Fibroblast of mammary gland (primary cell): ENCODE measurements at regions not wholly inside any gene's neighbourhood (a gene's known extent, or its start where the extent isn't known, plus 50 kb on each side); places are given as distances from the start of the nearest gene placed in this dataset.

Source experiments
- DNase-seq: peaks from one replicate; pipeline ENCODE4 v3.0.0-alpha.2; 2010; ENCODE audit warnings: low read depth
- H3K4me3 ChIP-seq: 2 replicates; pipeline ENCODE4 v1.5.1; 2011; ENCODE audit warnings: low read depth, mild to moderate bottlenecking, low read length, moderate library complexity; ENCODE audit not compliant: control insufficient read depth
- TF ChIP-seq, protein P1 (sequence below): conservative IDR thresholded peaks from 2 replicates; pipeline ENCODE4 v1.5.1; 2011; ENCODE audit warnings: low read depth, low read length, inconsistent platforms; ENCODE audit not compliant: control insufficient read depth, insufficient read depth

DNA sequence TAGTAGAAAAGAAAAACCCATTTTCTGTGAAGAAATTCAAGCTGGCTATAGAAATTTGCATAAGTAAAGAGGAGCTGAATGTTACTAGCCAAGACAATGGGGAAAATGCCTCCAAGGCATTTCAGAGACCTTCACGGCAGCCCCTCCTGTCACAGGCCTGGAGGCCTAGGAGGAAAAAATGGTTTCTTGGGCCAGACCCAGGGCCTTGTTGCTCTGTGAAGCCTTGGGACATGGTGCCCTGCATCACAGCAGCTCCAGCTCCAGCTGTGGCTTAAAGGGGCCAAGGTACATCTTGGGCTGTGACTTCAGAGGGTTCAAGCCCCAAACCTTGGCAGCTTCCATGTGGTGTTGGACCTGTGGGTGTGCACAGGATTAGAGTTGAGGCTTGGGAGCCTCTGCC lies 130.0 kb upstream of the DMRTA1 start:
- TF ChIP-seq, protein P1, sequence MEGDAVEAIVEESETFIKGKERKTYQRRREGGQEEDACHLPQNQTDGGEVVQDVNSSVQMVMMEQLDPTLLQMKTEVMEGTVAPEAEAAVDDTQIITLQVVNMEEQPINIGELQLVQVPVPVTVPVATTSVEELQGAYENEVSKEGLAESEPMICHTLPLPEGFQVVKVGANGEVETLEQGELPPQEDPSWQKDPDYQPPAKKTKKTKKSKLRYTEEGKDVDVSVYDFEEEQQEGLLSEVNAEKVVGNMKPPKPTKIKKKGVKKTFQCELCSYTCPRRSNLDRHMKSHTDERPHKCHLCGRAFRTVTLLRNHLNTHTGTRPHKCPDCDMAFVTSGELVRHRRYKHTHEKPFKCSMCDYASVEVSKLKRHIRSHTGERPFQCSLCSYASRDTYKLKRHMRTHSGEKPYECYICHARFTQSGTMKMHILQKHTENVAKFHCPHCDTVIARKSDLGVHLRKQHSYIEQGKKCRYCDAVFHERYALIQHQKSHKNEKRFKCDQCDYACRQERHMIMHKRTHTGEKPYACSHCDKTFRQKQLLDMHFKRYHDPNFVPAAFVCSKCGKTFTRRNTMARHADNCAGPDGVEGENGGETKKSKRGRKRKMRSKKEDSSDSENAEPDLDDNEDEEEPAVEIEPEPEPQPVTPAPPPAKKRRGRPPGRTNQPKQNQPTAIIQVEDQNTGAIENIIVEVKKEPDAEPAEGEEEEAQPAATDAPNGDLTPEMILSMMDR = no peak
- no peak for DNase-seq
- H3K4me3 ChIP-seq = no peak overlapping the region

DNA sequence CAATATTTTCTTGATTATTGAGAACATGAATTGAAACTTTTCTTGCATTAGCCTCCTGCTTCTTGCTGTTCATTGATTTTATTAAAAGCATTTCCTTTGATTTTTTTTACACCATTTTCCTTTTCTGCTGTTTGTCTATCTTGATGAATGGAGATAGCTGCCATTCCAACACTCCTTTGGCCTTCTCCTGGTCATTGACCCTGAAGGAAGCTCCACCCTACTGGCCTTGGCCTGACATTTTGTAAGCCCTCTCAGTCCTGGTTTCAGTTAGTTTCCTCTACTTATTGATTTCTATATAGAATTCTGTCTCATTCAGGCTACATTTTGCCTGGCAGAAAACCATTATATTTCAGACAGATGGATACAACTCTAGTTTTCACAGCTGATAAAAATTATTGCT lies 115.1 kb upstream of the DMRTA1 start:
- TF ChIP-seq, protein P1 = no peak
- no peak overlapping the region for H3K4me3 ChIP-seq
- no peak for DNase-seq

DNA sequence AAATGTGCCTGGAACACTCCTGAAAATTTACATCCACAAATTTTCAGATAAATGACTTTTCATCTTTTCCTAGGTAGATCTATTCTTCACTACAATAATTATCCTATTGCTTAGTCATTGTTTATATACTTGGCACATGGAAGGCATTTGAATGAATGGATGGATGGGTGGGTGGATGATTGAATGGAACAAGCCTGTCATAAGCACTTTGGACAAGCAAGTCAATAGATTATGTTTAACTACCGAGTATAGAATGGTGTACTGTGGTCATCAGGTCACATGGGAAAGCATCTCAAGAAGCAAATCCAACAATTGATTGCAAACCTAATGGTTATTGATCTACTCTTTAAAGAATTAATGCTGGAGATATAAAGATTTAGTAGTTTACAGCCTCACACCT lies 114.4 kb upstream of the DMRTA1 start:
- DNase-seq = no peak
- no peak overlapping the region for H3K4me3 ChIP-seq
- TF ChIP-seq, protein P1 = no peak

DNA sequence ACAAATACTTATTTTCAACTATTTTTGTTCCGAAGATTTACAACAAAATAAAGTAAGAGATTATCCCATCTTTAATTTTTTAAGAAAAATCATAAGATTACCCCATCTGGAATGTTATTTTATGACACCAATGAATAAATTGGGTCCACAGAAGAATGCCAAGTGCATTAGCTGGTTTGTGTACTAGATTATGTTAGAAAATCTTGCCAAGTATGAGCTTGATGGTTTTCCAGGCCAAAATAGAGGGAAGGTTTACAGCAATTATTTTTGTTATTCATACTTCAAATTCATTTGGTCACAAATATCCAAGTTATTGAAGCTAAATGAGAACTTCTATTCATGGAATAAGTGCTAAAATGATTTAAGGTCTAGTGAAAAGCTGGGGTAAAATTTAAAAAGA lies 109.4 kb upstream of the DMRTA1 start:
- H3K4me3 ChIP-seq = no peak overlapping the region
- DNase-seq = no peak
- TF ChIP-seq, protein P1 = no peak

DNA sequence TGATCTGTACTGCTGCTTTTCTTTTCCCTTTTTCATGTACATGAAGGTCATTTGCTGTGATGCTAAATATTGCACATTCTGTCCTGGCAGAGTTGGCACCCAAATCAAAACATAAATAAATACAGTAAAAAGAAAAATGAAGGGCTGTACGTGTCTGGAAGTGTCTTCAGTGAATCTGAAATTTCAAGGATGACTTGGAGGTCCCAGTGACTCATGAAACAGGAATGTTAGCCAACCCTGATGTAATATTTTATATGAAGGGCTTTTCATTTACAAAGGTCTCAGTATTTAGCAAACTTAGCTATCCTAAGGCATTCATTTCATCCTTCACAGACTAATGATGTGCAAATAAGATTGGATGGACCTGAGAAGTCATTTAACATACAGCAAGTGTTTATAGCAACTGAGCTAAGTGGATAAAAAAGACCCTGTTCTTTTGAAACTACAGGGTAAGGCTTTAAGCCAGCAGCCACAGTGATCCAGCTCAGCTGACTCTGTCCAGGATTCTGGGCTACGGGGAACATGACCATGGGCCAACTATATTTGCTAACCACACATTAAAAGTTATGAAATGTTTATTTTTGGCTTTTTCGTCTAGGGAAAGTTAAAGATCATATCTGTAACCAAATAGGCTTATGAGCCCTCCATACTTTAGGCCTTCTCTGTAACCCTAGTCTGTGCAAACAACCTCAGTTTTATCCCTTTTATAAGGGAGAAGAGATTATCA lies 104.0 kb upstream of the DMRTA1 start:
- TF ChIP-seq, protein P1 = no peak
- H3K4me3 ChIP-seq = no peak overlapping the region
- peak; percentile 74 for DNase-seq

DNA sequence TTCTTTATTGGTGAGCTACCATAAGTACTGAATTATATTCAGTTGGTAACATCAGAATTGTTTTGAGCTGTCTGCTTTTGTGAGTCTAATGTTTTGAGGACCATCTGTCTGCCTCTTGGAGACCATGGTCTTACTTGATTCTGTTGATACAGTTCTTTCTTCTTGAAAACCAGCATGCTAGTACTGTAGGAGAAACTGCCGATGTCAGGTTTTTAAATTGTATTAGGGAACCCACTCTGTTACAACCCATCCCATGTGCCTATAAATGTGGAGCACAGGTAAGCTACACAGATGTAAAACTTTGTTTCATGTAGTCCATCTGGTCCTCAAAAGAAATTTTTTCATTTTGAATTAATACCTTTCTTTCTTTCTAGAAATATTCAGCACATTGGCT lies 103.4 kb upstream of the DMRTA1 start:
- TF ChIP-seq, protein P1 = no peak
- DNase-seq = no peak
- no peak overlapping the region for H3K4me3 ChIP-seq
